Epithelial cell of esophagus (primary cell): ENCODE measurements at regions not wholly inside any gene's neighbourhood (a gene's known extent, or its start where the extent isn't known, plus 50 kb on each side); places are given as distances from the start of the nearest gene placed in this dataset.

Experiments used
- DNase-seq: peaks from one replicate; pipeline ENCODE4 v3.0.0; 2010; ENCODE audit warnings: low read depth
- H3K4me3 ChIP-seq: 2 replicates; pipeline ENCODE4 v1.5.1; 2011; ENCODE audit warnings: mild to moderate bottlenecking, low read length, control low read depth
- TF ChIP-seq, protein P1 (sequence below): IDR thresholded peaks from 2 replicates; pipeline ENCODE4 v1.5.1; 2011; ENCODE audit warnings: low read depth, mild to moderate bottlenecking, low read length, control low read depth, inconsistent platforms; ENCODE audit not compliant: insufficient read depth; ENCODE audit errors: missing control alignments

- DNase-seq, result no peak
- TF ChIP-seq, protein P1, sequence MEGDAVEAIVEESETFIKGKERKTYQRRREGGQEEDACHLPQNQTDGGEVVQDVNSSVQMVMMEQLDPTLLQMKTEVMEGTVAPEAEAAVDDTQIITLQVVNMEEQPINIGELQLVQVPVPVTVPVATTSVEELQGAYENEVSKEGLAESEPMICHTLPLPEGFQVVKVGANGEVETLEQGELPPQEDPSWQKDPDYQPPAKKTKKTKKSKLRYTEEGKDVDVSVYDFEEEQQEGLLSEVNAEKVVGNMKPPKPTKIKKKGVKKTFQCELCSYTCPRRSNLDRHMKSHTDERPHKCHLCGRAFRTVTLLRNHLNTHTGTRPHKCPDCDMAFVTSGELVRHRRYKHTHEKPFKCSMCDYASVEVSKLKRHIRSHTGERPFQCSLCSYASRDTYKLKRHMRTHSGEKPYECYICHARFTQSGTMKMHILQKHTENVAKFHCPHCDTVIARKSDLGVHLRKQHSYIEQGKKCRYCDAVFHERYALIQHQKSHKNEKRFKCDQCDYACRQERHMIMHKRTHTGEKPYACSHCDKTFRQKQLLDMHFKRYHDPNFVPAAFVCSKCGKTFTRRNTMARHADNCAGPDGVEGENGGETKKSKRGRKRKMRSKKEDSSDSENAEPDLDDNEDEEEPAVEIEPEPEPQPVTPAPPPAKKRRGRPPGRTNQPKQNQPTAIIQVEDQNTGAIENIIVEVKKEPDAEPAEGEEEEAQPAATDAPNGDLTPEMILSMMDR, result no peak
- H3K4me3 ChIP-seq, result no peak overlapping the region
These were observed 185.9 kb upstream of the S1PR3 start for GRCh38 chr9:88805217-88805943.

DNA sequence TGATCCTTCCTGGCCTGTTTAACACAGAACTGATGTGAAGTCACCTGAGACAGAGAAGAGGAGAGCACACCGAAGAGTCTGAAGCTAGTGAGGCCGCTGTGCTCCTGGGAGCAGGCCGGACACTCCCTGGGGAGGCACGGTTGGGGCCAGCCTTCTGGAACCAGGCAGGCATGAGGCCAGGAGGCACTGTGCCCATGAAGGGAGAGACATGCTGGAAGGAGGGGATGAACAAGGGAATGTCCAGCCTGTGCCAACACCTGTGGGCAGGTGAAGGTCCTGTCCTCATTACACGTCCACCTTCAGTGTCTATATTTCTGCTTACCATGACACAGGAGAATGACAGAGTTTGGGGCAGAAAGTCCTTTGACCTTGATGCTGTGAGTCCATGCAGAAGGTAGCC is 183.8 kb upstream of the S1PR3 start:
- no peak overlapping the region for H3K4me3 ChIP-seq
- TF ChIP-seq, protein P1, result no peak
- no peak for DNase-seq

DNA sequence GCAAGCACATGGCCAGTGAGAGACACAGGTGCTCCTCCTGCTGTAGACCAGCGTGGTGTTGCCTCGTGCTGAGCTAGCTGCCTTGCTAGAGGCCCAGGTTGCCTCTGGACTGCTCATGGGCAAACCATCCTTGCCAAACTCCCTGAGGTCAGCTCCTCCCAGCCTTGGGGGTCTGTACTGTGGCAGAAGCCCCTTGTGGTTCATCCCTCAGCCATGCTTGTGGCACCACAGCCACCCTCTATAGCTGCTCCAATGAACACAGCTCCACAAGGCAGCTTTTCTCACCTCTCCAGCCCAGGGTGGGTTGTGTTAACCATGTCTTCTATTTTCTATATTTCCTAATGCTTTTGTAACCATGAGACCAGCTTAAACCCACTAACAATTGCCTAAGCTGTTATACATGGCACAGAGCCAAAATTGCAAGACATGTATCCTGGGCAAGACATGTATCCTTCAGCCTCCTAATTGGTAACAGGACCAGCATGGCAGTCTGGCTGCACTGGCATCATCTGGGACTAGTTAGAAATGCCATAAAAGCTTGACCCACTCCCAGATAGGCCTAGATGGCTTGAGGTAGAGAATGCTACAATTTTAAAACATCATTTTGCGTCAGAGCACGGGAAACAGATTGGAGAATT is 183.1 kb upstream of the S1PR3 start:
- TF ChIP-seq, protein P1, result no peak
- no peak for DNase-seq
- H3K4me3 ChIP-seq, result no peak overlapping the region

- H3K4me3 ChIP-seq, result no peak overlapping the region
- TF ChIP-seq, protein P1, result no peak
- no peak for DNase-seq
These were observed 182.4 kb upstream of the S1PR3 start for GRCh38 chr9:88808761-88809354.

GRCh38 chr9:88809355-88810161 is 181.7 kb upstream of the S1PR3 start:
- H3K4me3 ChIP-seq, result no peak overlapping the region
- no peak for DNase-seq
- TF ChIP-seq, protein P1, result no peak

- TF ChIP-seq, protein P1, result no peak
- DNase-seq, result no peak
- H3K4me3 ChIP-seq, result no peak overlapping the region
These were observed 180.4 kb upstream of the S1PR3 start for GRCh38 chr9:88810826-88811225.
